HG02970 (cell line): ENCODE measurements at regions not wholly inside any gene's neighbourhood (a gene's known extent, or its start where the extent isn't known, plus 50 kb on each side); places are given as distances from the start of the nearest gene placed in this dataset.

ENCODE experiments used
- ATAC-seq: cut with Tn5 transposase; IDR thresholded peaks from one replicate; pipeline ENCODE4 v1.9.1; 2021; ENCODE audit warnings: mild to moderate bottlenecking, moderate library complexity, moderate number of reproducible peaks; ENCODE audit not compliant: unreplicated experiment, low FRiP score

GRCh38 chr7:91515961-91516360 lies 251.7 kb downstream of the FZD1 start:
- no peak for ATAC-seq

GRCh38 chr7:91517201-91517785 lies 253.1 kb downstream of the FZD1 start:
- no peak for ATAC-seq

DNA sequence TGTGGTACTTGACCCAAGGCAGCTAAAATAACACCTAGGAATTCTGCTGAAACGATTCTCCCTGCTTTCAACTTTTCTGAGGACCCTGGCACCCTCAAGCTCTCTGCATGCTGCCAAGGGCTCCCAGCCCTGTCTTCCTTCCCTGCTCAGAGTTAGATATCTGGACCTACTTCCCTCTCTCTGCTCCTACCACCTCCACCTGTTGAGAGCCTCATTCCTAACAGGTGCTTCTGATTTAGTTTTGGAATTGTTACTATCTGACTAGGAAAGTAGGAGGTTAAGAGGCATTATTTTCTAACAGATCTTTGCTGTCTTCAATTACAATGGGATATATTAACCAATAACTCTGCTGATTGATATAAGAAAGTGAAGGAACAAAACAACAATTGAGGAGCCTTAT lies 253.8 kb downstream of the FZD1 start:
- no peak for ATAC-seq

GRCh38 chr7:91519241-91520158 lies 255.3 kb downstream of the FZD1 start:
- no peak for ATAC-seq

DNA sequence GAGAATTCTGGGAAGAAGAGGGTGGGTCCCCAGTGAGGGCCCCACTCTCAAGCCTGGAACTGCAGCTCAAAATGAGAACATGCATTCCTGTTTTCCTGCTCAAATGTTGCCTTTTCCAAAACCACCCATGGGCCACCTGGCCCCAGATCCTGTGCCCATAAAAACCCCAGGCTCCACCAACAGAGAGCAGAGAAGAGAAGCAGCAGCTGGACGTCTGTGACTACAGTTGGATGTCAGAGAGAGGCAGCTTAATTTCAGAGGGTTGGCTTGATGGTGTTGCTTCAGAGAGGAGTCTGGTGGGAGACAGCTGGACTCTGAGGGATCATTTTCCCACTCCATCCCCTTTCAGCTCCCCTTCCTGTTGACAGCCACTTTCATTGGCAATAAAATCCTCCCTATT lies 256.4 kb downstream of the FZD1 start:
- no peak for ATAC-seq

GRCh38 chr7:91526404-91526803 lies 262.2 kb downstream of the FZD1 start:
- ATAC-seq = no peak

DNA sequence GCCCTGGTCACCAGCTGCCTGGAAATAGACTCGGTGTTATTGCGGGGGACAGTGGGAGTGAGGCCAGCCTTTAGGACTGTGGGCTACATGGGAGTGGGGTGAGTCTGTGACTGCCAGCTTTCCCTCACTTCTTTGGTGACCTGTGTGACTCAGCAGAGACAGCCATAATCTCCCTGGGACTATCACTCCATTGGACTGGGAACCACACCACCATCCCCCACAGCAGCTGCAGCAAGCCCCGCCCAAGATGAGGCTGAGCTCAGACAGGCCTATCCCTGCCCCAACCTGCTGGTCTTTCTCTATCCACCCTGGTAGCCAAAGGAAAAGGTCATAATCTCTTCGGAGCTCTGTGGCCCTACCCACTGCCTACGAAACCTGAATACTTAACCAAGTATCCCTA lies 263.2 kb downstream of the FZD1 start:
- ATAC-seq = no peak

DNA sequence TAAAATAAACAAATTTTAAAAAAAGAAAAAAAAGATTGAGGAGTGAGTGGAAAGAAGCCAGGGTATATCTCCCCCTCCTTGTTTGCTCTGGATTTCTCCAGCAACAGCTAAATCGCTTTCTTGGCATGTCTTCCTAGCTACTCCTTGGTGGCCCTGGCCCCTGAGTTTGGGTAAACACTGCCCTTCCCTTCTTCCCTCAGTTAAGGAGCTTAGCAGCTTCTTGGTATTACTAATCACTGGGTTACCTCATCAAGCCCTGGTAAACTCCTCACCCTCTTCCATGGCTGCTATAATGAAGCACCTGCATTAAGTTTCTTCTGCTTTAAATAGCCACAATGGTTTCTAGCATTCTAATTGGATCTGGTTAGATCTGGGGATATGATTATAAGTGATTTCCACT lies 269.8 kb downstream of the FZD1 start:
- no peak for ATAC-seq

DNA sequence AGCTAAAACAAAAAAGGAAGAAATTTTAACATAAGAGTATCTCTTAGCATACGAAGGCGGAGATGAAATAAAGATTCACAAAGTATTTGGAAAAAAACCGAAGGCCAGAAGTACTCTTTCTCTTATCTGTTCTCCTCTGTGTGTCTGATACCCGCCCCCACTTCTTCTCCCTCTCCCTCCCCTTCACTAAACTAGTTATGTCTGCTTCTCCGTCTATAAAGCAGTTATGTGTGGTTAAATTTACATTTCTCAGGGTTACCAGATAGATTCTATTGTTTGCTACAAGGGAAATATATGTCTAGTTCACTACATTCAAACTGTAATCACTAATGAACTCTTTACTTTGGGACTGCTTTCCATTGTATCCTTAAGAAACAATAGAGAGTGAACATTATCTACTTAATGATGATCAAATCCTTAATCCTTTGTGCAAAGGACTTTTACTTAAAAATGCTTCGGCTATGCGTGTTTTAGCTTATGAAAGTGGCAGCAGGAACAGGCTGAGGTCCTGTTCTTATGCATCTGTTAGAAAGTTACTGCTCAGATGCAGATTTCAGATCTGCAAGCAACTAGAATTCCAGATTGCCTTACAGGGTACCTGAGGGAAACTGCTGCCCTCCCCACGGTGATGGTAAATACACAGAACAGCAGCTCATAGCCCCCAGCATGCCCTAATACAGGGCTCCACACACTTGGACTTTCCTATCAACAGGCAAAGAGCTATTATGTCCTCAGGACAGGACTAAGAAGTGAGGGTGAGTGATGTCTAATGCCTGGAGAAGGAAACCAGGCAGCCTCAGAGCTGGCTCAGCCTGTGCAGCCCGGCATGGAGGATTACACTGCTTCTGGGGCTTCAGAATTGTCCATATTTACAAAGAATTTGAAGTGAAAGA lies 273.3 kb downstream of the FZD1 start:
- no peak for ATAC-seq

- ATAC-seq = no peak
Observed at GRCh38 chr7:91541641-91542040, 277.4 kb downstream of the FZD1 start.

- no peak for ATAC-seq
Observed at GRCh38 chr7:91543646-91544045, 279.4 kb downstream of the FZD1 start.

DNA sequence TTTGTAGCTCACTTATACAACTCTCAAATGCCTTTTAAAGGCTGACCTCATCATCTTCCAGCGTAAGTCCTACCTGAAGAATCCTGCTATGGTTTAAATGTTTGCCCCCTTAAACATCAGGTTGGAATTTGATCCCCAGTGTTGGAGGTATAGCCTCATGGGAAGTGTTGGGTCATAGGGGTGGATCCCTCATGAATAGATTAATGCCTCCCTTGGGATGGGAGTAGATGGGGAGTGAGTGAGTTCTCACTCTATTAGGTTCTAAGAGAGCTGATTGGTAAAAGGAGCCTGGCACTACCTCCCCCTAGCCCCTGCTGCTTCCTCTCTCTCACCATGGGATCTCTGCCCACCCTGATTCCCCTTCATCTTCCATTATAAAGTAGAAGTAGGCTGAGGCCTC lies 285.6 kb downstream of the FZD1 start:
- no peak for ATAC-seq

DNA sequence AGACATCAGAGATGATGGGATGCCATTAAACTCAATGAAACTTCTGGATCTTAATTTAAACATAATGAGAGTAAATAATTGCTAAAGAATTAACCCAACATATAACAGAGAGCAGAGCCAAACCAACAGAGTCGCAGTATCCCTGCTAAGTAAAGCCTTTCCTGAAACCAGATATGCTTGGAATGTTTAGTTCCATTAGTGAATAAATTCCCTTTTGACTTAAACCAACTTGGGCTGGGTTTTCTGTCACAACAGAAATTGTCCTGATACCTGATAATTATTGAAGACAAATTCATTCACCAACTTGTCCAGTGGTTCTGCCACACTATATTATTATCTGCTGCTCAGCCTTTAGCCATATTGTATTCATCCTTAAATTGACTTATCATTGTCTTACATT lies 286.7 kb downstream of the FZD1 start:
- no peak for ATAC-seq

DNA sequence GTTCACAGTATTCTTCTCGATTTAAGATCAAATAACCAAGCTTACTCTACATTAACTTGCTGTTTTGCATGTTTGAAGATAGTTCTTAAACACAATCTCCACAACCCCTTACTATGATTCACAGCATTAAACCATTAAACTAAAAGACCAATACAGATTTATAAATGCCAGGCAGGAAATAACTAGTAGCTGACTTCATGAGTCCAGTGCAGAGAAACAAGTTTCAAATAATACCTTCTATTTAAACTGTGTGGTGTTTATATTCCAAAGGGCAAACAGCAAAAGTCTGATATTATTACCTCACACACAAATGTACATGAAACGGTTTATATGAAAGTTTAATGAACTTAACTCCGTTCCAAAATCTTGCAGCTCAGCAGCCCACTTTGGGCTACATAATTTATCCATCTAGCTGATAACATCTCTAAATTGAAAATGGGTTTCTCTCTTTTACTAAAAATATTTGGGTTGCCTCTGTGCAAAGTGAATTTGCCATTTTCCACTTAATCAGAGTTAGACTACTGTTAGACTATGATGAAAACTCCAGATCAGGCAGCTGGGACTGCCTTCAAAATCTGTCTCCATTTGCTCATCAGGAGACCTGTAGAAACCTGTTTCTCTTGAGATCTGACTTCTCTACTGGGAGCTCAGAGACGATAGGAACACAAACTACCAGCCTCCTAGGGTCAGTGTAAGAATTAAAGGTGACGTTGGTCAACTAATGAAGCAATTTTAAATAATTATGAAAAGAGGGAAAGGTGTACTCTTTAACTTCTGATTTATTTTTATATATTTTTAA lies 287.3 kb downstream of the FZD1 start:
- no peak for ATAC-seq

DNA sequence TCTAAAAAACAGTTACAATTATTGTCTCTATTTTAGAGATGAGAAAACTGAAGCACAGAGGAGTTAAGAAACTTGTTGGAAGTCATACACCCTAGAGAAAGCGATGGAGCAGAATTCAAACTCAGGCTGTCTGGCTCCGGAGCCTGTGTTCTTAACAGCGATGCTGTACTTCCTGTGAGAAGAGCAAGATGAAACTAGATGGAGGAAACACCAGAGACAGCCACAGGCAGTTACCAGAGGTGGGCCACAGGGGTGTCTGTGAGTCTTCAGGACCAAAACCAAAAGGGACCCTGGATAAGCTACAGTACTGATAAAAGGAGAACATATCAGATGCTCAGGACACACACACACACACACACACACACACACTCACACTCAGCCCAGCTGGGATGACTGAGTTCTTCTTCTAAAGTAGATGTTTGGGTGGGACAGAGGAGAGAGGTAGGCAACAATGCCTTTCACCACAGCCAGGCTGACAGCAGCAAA lies 289.2 kb downstream of the FZD1 start:
- no peak for ATAC-seq

GRCh38 chr7:91554883-91555282 lies 290.6 kb downstream of the FZD1 start:
- ATAC-seq = no peak

DNA sequence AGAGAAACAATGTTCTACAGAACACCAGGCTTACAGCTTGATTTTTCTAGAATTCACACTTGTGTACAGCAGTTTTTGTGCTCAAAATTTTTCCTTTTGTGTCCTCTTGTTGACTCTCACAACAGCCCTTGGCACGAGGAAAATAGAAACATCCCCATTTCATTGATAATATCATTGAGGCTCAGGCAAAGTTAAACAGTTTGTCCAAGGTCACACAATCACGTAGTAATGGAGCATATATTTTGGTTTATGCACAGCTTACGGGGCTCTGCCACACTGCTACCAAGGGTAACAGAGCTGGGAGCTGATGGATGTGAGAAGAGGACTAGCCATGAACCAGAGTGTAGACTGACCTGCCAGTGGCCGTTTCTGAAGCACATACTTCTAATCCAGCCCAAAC lies 292.0 kb downstream of the FZD1 start:
- no peak for ATAC-seq

DNA sequence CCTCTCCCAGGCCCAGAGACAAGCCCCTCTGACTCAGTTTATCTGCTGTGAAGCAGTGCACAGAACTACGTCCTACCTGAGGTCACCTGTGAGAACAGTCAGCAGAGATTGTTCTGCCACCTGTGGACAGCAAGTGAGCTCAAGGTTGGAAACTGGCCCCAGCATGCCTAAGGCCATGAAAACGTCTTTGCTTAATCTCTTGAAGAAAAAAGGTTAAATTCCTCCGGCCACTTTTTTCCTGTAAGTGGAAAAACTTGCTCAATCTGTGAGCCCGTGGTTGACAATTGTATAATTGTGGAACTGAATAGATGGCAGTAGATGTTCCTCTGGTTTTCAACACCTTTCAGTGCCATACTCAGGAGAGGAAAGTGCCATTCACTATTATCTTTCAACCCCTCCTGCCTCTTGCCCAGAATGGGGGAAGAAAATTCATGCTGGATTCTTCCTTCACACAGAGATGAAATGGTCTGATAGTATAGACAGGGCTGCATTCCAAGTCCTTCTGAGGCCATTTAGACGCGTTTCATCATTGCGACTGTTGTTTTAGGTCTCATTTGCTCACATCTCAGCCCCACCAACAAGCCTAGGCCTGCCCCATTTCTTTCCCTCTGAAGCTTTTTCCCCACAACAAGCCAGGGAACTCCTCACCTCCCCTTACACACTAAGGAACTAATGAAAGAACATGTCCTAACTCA lies 292.9 kb downstream of the FZD1 start:
- no peak for ATAC-seq

- peak; percentile 84 for ATAC-seq
Observed at GRCh38 chr7:91557789-91558404, 293.7 kb downstream of the FZD1 start.
